ENCODE measurements at regions not wholly inside any gene's neighbourhood (a gene's known extent, or its start where the extent isn't known, plus 50 kb on each side); places are given as distances from the start of the nearest gene placed in this dataset.

- H3K9me3 ChIP-seq, result no peaks in the 10 kb centered on the region
- ATAC-seq (no peak), DNase-seq (no peak)
- no peak overlapping the region for H3K27ac ChIP-seq
- no peaks in the 10 kb centered on the region for H3K27me3 ChIP-seq
- intact Hi-C loops (cut with DNase I; ENCODE audit: low total_unique reads), result no loop called here
- in situ Hi-C loops (cut with MboI; ENCODE audit: low sequenced_read_pairs in 4 of 4), result no loop called here
- no peaks in the 10 kb centered on the region for H3K4me1 ChIP-seq
- no peak for TF ChIP-seq POLR2A (IDR thresholded peaks at IDR 0.05)
- no peak for TF ChIP-seq CTCF (IDR thresholded peaks at IDR 0.05 in 4 of 5, conservative IDR thresholded peaks at IDR 0.05 in 1 of 5)
- H3K4me3 ChIP-seq, result no peak overlapping the region
- no peaks in the 10 kb centered on the region for H3K36me3 ChIP-seq
Observed at GRCh38 chr13:30121666-30122065, 185.7 kb downstream of the KATNAL1 start.

GRCh38 chr13:30121244-30121643, 186.1 kb downstream of the KATNAL1 start:
- no peak for DNase-seq
- intact Hi-C loops (cut with DNase I; ENCODE audit: low total_unique reads), result no loop called here
- Histone ChIP-seq H3K27ac (no peak overlapping the region), H3K9me3 (no peaks in the 10 kb centered on the region), H3K36me3 (no peaks in the 10 kb centered on the region), H3K27me3 (no peaks in the 10 kb centered on the region), H3K4me1 (no peaks in the 10 kb centered on the region), H3K4me3 (no peak overlapping the region)
- TF ChIP-seq POLR2A (IDR thresholded peaks at IDR 0.05) (no peak), CTCF (IDR thresholded peaks at IDR 0.05 in 4 of 5, conservative IDR thresholded peaks at IDR 0.05 in 1 of 5) (no peak)
- in situ Hi-C loops (cut with MboI; ENCODE audit: low sequenced_read_pairs in 4 of 4), result no loop called here
- ATAC-seq, result no peak

GRCh38 chr13:30120133-30120822, 187.1 kb downstream of the KATNAL1 start:
- no peaks in the 10 kb centered on the region for H3K36me3 ChIP-seq
- H3K4me3 ChIP-seq, result no peak overlapping the region
- TF ChIP-seq CTCF (IDR thresholded peaks at IDR 0.05 in 4 of 5, conservative IDR thresholded peaks at IDR 0.05 in 1 of 5), result no peak
- no peak for TF ChIP-seq POLR2A (IDR thresholded peaks at IDR 0.05)
- H3K27ac ChIP-seq, result no peak overlapping the region
- no peaks in the 10 kb centered on the region for H3K27me3 ChIP-seq
- H3K4me1 ChIP-seq, result peaks cover 5% of the 10 kb centered on the region in 2 donors
- intact Hi-C loops (cut with DNase I; ENCODE audit: low total_unique reads) (no loop called here), in situ Hi-C loops (cut with MboI; ENCODE audit: low sequenced_read_pairs in 4 of 4) (no loop called here)
- H3K9me3 ChIP-seq, result no peaks in the 10 kb centered on the region
- no peak for DNase-seq
- no peak for ATAC-seq

GRCh38 chr13:30119476-30119875, 187.9 kb downstream of the KATNAL1 start:
- Histone ChIP-seq H3K9me3 (no peaks in the 10 kb centered on the region), H3K27ac (no peak overlapping the region), H3K4me1 (peaks cover 6 to 9% of the 10 kb centered on the region in 2 donors), H3K36me3 (no peaks in the 10 kb centered on the region), H3K27me3 (no peaks in the 10 kb centered on the region), H3K4me3 (no peak overlapping the region)
- intact Hi-C loops (cut with DNase I; ENCODE audit: low total_unique reads), result loop anchor here (10.0 kb wide), 1 partner anchor 525 kb away; the partner anchor contains the start of gene SLC7A1
- no peak for ATAC-seq
- in situ Hi-C loops (cut with MboI; ENCODE audit: low sequenced_read_pairs in 4 of 4), result loop anchor here (5.0 to 10.0 kb wide), 4 partner anchors 345 to 612 kb away; no protein-coding TSS in a partner anchor
- TF ChIP-seq CTCF (IDR thresholded peaks at IDR 0.05 in 4 of 5, conservative IDR thresholded peaks at IDR 0.05 in 1 of 5) (no peak), POLR2A (IDR thresholded peaks at IDR 0.05) (no peak)
- no peak for DNase-seq

All from gastrocnemius medialis (tissue), 4 donors.